ENCODE measurements at regions not wholly inside any gene's neighbourhood (a gene's known extent, or its start where the extent isn't known, plus 50 kb on each side); places are given as distances from the start of the nearest gene placed in this dataset.
"Not testable (repeated sequence)": the region's sequence is repeated elsewhere in the genome, so short reads cannot be mapped to it uniquely, and the experiment has no call there.

GRCh38 chr2:38483776-38484501 lies 106.9 kb upstream of the ATL2 start:
- no peak for DNase-seq (ENCODE audit: low spot score)

GRCh38 chr2:38482710-38483109 lies 105.6 kb upstream of the ATL2 start:
- not testable (repeated sequence) for DNase-seq (ENCODE audit: low spot score)

GRCh38 chr2:38480617-38481016 lies 103.5 kb upstream of the ATL2 start:
- DNase-seq (ENCODE audit: low spot score) = no peak

- DNase-seq (ENCODE audit: low spot score) = no peak
These were observed 99.9 kb upstream of the ATL2 start for GRCh38 chr2:38477006-38477405.

GRCh38 chr2:38475567-38475881 lies 98.5 kb upstream of the ATL2 start:
- no peak for DNase-seq (ENCODE audit: low spot score)

GRCh38 chr2:38474715-38475566 lies 97.9 kb upstream of the ATL2 start:
- no peak for DNase-seq (ENCODE audit: low spot score)

GRCh38 chr2:38474021-38474456 lies 97.0 kb upstream of the ATL2 start:
- peak; percentile 21 for DNase-seq (ENCODE audit: low spot score)

- no peak for DNase-seq (ENCODE audit: low spot score)
These were observed 96.4 kb upstream of the ATL2 start for GRCh38 chr2:38473333-38474005.

GRCh38 chr2:38470115-38470514 lies 93.0 kb upstream of the ATL2 start:
- DNase-seq (ENCODE audit: low spot score) = no peak

GRCh38 chr2:38467768-38468455 lies 90.8 kb upstream of the ATL2 start:
- no peak for DNase-seq (ENCODE audit: low spot score)

GRCh38 chr2:38466876-38467767 lies 90.0 kb upstream of the ATL2 start:
- no peak for DNase-seq (ENCODE audit: low spot score)

- no peak for DNase-seq (ENCODE audit: low spot score)
These were observed 89.3 kb upstream of the ATL2 start for GRCh38 chr2:38466409-38466808.

- DNase-seq (ENCODE audit: low spot score) = peak; percentile 50
These were observed 88.7 kb upstream of the ATL2 start for GRCh38 chr2:38465789-38466127.

- no peak for DNase-seq (ENCODE audit: low spot score)
These were observed 88.1 kb upstream of the ATL2 start for GRCh38 chr2:38464971-38465788.

- DNase-seq (ENCODE audit: low spot score) = no peak
These were observed 86.7 kb upstream of the ATL2 start for GRCh38 chr2:38463752-38464151.

GRCh38 chr2:38462121-38462661 lies 85.1 kb upstream of the ATL2 start:
- peak; percentile 95 for DNase-seq (ENCODE audit: low spot score)

- DNase-seq (ENCODE audit: low spot score) = no peak
These were observed 84.4 kb upstream of the ATL2 start for GRCh38 chr2:38461470-38461869.

GRCh38 chr2:38460313-38460712 lies 83.2 kb upstream of the ATL2 start:
- no peak for DNase-seq (ENCODE audit: low spot score)

GRCh38 chr2:38454081-38454480 lies 77.0 kb upstream of the ATL2 start:
- DNase-seq (ENCODE audit: low spot score) = no peak

- not testable (repeated sequence) for DNase-seq (ENCODE audit: low spot score)
These were observed 74.7 kb upstream of the ATL2 start for GRCh38 chr2:38451778-38452177.

Data from kidney tubule cell (primary cell).